Prostate gland (tissue), 2 donors: ENCODE measurements at regions not wholly inside any gene's neighbourhood (a gene's known extent, or its start where the extent isn't known, plus 50 kb on each side); places are given as distances from the start of the nearest gene placed in this dataset.
A peak's percentile ranks its signal among the peaks of the same experiment; 100 is the strongest.

Experiments
- DNase-seq: peaks from one replicate; pipeline ENCODE4 v3.0.0-alpha.2; 2019; ENCODE audit warnings: low spot score
- H3K27ac ChIP-seq, 2 donors: fragments of 200-600 bp; sonication (generic); 2 replicates each; pipeline ENCODE4 v1.5.1; 2017 to 2019
- H3K27me3 ChIP-seq: fragments of 200-600 bp; sonication (generic); replicated peaks from 2 replicates; pipeline ENCODE4 v1.5.1; 2019; ENCODE audit not compliant: insufficient read depth
- H3K36me3 ChIP-seq, 2 donors: fragments of 200-600 bp; sonication (generic); 1 replicate in 1 of 2; 2 replicates in 1 of 2; pipeline versions ENCODE4 v1.5.1 to v1.8.1; 2017 to 2019
- H3K4me1 ChIP-seq: fragments of 200-600 bp; sonication (generic); replicated peaks from 2 replicates; pipeline ENCODE4 v1.5.1; 2019
- H3K4me3 ChIP-seq, 2 donors: fragments of 200-600 bp; sonication (generic); 2 replicates each; pipeline ENCODE4 v1.5.1; 2017 to 2019
- H3K9me3 ChIP-seq: fragments of 200-600 bp; sonication (generic); 2 replicates; pipeline ENCODE4 v1.5.1; 2017
- CTCF ChIP-seq, 4 experiments: fragments of 200-600 bp in 2 of 4; fragments of 450-650 bp in 2 of 4; sonication (generic) in 2 of 4; IDR thresholded peaks; 1 replicate in 3 of 4; 2 replicates in 1 of 4; pipeline ENCODE4 v1.5.1; 2016 to 2019; ENCODE audit warnings: antibody characterized with exemption in 4 of 4, mild to moderate bottlenecking in 2 of 4, moderate library complexity in 2 of 4
- POLR2A ChIP-seq: fragments of 450-650 bp; IDR thresholded peaks from one replicate; pipeline ENCODE4 v1.6.1; 2016; ENCODE audit warnings: antibody characterized with exemption, mild to moderate bottlenecking
- POLR2AphosphoS5 ChIP-seq: sonication (generic); formaldehyde crosslinking; IDR thresholded peaks from one replicate; pipeline ENCODE4 v1.6.1; 2017; ENCODE audit warnings: antibody characterized with exemption
- WGBS: methylation state at CpG from one replicate; pipeline ENCODE4 v1.1.5; 2018; 5-methylcytosine and 5-hydroxymethylcytosine counted together
- intact Hi-C: fragments of 100-400 bp; cut with DNase I; formaldehyde crosslinking; loops from one replicate; pipeline ENCODE4 v1.14.2; 2022

GRCh38 chr5:73299665-73300336 is 126.8 kb downstream of the TMEM174 start:
- Histone ChIP-seq H3K27ac (no peak overlapping the region), H3K4me1 (no peaks in the 10 kb centered on the region), H3K4me3 (no peak overlapping the region), H3K36me3 (no peaks in the 10 kb centered on the region), H3K9me3 (no peaks in the 10 kb centered on the region), H3K27me3 (peaks cover 70% of the 10 kb centered on the region)
- intact Hi-C loops = no loop called here
- no peak for DNase-seq
- no peak for TF ChIP-seq POLR2AphosphoS5
- TF ChIP-seq CTCF (IDR thresholded peaks at IDR 0.05) = no peak
- TF ChIP-seq POLR2A = no peak
- WGBS = 8% methylated on average over 35 of the region's 35 CpGs

- Histone ChIP-seq H3K27ac (no peak overlapping the region), H3K4me3 (no peak overlapping the region), H3K27me3 (peaks cover 68% of the 10 kb centered on the region), H3K4me1 (no peaks in the 10 kb centered on the region), H3K9me3 (no peaks in the 10 kb centered on the region), H3K36me3 (no peaks in the 10 kb centered on the region)
- TF ChIP-seq POLR2A (no peak), CTCF (IDR thresholded peaks at IDR 0.05) (peak in 1 of 4 experiments; percentile 35)
- WGBS = 3% methylated on average over 65 of the region's 66 CpGs
- intact Hi-C loops = no loop called here
- DNase-seq = no peak
Observed at GRCh38 chr5:73298772-73299630, 126.0 kb downstream of the TMEM174 start.

- Histone ChIP-seq H3K27me3 (peaks cover 62% of the 10 kb centered on the region), H3K9me3 (no peaks in the 10 kb centered on the region), H3K27ac (no peak overlapping the region), H3K4me3 (no peak overlapping the region), H3K36me3 (no peaks in the 10 kb centered on the region), H3K4me1 (no peaks in the 10 kb centered on the region)
- intact Hi-C loops = no loop called here
- no peak for DNase-seq
- TF ChIP-seq POLR2A (no peak), CTCF (IDR thresholded peaks at IDR 0.05) (no peak), POLR2AphosphoS5 (no peak)
- 3% methylated on average over 31 of the region's 50 CpGs for WGBS
Observed at GRCh38 chr5:73298251-73298771, 125.3 kb downstream of the TMEM174 start.

- WGBS = 47% methylated on average over 5 of the region's 5 CpGs
- no peak for DNase-seq
- Histone ChIP-seq H3K4me1 (no peaks in the 10 kb centered on the region), H3K4me3 (no peak overlapping the region), H3K27ac (no peak overlapping the region), H3K9me3 (no peaks in the 10 kb centered on the region), H3K36me3 (no peaks in the 10 kb centered on the region), H3K27me3 (peaks cover 55% of the 10 kb centered on the region)
- intact Hi-C loops = no loop called here
- no peak for TF ChIP-seq POLR2AphosphoS5
- TF ChIP-seq POLR2A = no peak
- no peak for TF ChIP-seq CTCF (IDR thresholded peaks at IDR 0.05)
Observed at GRCh38 chr5:73297430-73297829, 124.4 kb downstream of the TMEM174 start.
